ENCODE measurements at regions not wholly inside any gene's neighbourhood (a gene's known extent, or its start where the extent isn't known, plus 50 kb on each side); places are given as distances from the start of the nearest gene placed in this dataset.

GRCh38 chr7:26454180-26454579, 162.5 kb downstream of the SNX10 start:
- ChIA-PET CTCF (interaction anchor here (0.8 kb wide), 1 partner anchor 1057 kb away, joined by 5 read pairs; no protein-coding TSS in a partner anchor), POLR2A (no interaction called here)
- no peak for DNase-seq (ENCODE audit: extremely low spot score)
- TF ChIP-seq ZNF384 (IDR thresholded peaks at IDR 0.05), result no peak
- TF ChIP-seq SP1 (IDR thresholded peaks at IDR 0.05), result no peak
- no peak for TF ChIP-seq TARDBP (IDR thresholded peaks at IDR 0.05)
- TF ChIP-seq NFRKB (IDR thresholded peaks at IDR 0.05), result no peak
- TF ChIP-seq FOXM1 (IDR thresholded peaks at IDR 0.05; ENCODE audit: borderline replicate concordance), result no peak

- CTCF ChIA-PET, result interaction anchor here (0.6 kb wide), 1 partner anchor 186 kb away, joined by 3 read pairs; no protein-coding TSS in a partner anchor
Measured at GRCh38 chr7:26457696-26458327, 166.2 kb downstream of the SNX10 start.

DNA sequence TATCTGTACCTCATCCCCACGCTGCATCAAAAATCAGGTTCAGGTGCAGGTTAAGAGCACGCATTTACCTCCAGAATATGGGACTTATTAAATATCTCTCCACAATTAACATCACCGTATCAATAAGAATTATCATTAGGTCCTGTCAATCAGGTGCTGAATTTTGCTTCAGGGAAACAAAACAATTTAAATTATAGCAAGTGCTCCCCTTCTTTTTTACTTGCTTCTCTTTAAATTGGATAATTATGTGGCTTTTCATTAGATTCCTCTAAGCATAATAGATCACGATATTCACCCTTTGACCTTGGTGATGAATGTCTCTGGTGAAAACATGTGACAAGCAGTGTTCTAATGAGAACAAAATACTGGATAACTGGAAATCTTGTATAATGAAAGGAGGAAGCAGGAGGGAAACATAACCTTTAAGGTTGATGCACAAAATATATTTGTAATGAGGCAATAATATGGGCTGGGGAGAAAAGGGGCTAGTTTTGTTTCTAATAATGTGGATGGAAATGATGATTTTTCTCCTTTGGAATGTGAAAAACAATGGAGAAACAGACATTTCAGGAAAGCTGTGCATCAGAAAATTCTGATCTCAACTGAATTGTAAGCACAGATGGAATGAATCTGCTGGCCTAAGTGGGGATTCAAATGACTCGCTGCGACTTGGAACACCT, 166.9 kb downstream of the SNX10 start:
- TF ChIP-seq BHLHE40 (IDR thresholded peaks at IDR 0.05; ENCODE audit: borderline replicate concordance), result no peak
- no peak for TF ChIP-seq LEF1 (IDR thresholded peaks at IDR 0.05; ENCODE audit: borderline replicate concordance)
- TF ChIP-seq, protein P1, sequence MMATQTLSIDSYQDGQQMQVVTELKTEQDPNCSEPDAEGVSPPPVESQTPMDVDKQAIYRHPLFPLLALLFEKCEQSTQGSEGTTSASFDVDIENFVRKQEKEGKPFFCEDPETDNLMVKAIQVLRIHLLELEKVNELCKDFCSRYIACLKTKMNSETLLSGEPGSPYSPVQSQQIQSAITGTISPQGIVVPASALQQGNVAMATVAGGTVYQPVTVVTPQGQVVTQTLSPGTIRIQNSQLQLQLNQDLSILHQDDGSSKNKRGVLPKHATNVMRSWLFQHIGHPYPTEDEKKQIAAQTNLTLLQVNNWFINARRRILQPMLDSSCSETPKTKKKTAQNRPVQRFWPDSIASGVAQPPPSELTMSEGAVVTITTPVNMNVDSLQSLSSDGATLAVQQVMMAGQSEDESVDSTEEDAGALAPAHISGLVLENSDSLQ (IDR thresholded peaks at IDR 0.05), result no peak
- no peak for TF ChIP-seq FOXK2 (IDR thresholded peaks at IDR 0.05)
- TF ChIP-seq ARNT (IDR thresholded peaks at IDR 0.05), result no peak
- TF ChIP-seq SP1 (IDR thresholded peaks at IDR 0.05), result no peak
- TF ChIP-seq HDGF (IDR thresholded peaks at IDR 0.05; ENCODE audit: borderline replicate concordance), result no peak
- no peak for TF ChIP-seq CTBP1 (IDR thresholded peaks at IDR 0.05; ENCODE audit: borderline replicate concordance)
- TF ChIP-seq ELF4 (IDR thresholded peaks at IDR 0.05), result no peak
- no peak for TF ChIP-seq NFRKB (IDR thresholded peaks at IDR 0.05)
- no peak for TF ChIP-seq TARDBP (IDR thresholded peaks at IDR 0.05)
- no peak for TF ChIP-seq L3MBTL2 (conservative IDR thresholded peaks at IDR 0.05)
- no peak for TF ChIP-seq FOXM1 (IDR thresholded peaks at IDR 0.05; ENCODE audit: borderline replicate concordance)
- no peak for TF ChIP-seq SUZ12 (IDR thresholded peaks at IDR 0.05)
- no peak for TF ChIP-seq FOXA1 (IDR thresholded peaks at IDR 0.05)
- CTCF ChIA-PET, result no interaction called here
- no peak for DNase-seq (ENCODE audit: extremely low spot score)
- POLR2A ChIA-PET, result no interaction called here

More at GRCh38 chr7:26457696-26458327, 166.2 kb downstream of the SNX10 start:
- TF ChIP-seq CTBP1 (IDR thresholded peaks at IDR 0.05; ENCODE audit: borderline replicate concordance) (no peak), ZNF384 (IDR thresholded peaks at IDR 0.05) (no peak), NFRKB (IDR thresholded peaks at IDR 0.05) (no peak), SUZ12 (IDR thresholded peaks at IDR 0.05) (no peak), TARDBP (IDR thresholded peaks at IDR 0.05) (no peak), BHLHE40 (IDR thresholded peaks at IDR 0.05; ENCODE audit: borderline replicate concordance) (no peak)
- POLR2A ChIA-PET, result interaction anchor here (1.1 kb wide), 1 partner anchor 60 kb away, joined by 4 read pairs; no protein-coding TSS in a partner anchor
- no peak for DNase-seq (ENCODE audit: extremely low spot score)

DNA sequence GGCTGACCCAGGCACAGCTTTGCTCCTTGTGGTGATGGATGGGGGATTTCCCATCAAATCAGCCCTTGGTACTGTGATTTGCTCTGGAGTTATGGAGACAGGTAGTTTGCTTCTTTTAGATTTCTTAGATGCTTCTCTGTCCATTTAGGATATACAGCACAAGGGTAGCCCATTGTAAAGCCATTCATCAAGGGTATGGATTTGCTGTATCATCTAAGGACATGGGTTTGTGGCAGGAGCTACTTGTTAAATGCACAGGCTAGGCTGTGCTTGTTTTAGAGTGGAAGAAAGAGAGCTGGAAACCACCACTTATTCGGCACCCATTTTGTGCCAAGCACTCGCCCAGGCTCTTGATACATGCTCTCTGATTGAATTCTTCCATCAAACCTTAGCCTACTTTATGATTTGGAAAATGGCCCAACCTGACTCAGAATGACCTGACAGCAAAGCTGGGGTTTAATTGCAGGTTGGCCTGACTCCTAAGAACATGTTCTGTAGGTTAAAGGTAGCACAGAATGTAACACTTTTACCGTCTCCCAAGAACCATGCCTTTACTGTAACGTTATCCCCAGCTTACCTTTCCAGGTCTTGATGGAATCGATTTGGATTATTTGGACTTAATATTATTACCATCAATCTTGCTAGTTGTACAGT, 168.0 kb downstream of the SNX10 start:
- ChIA-PET POLR2A (no interaction called here), CTCF (interaction anchor here (0.6 kb wide), 1 partner anchor 8 kb away, joined by 3 read pairs; no protein-coding TSS in a partner anchor)
- TF ChIP-seq L3MBTL2 (conservative IDR thresholded peaks at IDR 0.05) (no peak), ZNF384 (IDR thresholded peaks at IDR 0.05) (no peak), NFRKB (IDR thresholded peaks at IDR 0.05) (no peak), SUZ12 (IDR thresholded peaks at IDR 0.05) (no peak), FOXK2 (IDR thresholded peaks at IDR 0.05) (no peak), TARDBP (IDR thresholded peaks at IDR 0.05) (no peak), ELF4 (IDR thresholded peaks at IDR 0.05) (no peak), SP1 (IDR thresholded peaks at IDR 0.05) (no peak), HDGF (IDR thresholded peaks at IDR 0.05; ENCODE audit: borderline replicate concordance) (no peak)
- DNase-seq (ENCODE audit: extremely low spot score), result no peak

GRCh38 chr7:26460351-26461085, 168.9 kb downstream of the SNX10 start:
- ChIA-PET CTCF (interaction anchor here (0.8 kb wide), 1 partner anchor 23 kb away, joined by 3 read pairs; no protein-coding TSS in a partner anchor), POLR2A (no interaction called here)
- DNase-seq (ENCODE audit: extremely low spot score), result no peak
- TF ChIP-seq TARDBP (IDR thresholded peaks at IDR 0.05) (no peak), LEF1 (IDR thresholded peaks at IDR 0.05; ENCODE audit: borderline replicate concordance) (no peak), L3MBTL2 (conservative IDR thresholded peaks at IDR 0.05) (no peak), ZNF384 (IDR thresholded peaks at IDR 0.05) (no peak), SP1 (IDR thresholded peaks at IDR 0.05) (no peak), BHLHE40 (IDR thresholded peaks at IDR 0.05; ENCODE audit: borderline replicate concordance) (no peak), NFRKB (IDR thresholded peaks at IDR 0.05) (no peak), CTBP1 (IDR thresholded peaks at IDR 0.05; ENCODE audit: borderline replicate concordance) (no peak), SUZ12 (IDR thresholded peaks at IDR 0.05) (no peak), HDGF (IDR thresholded peaks at IDR 0.05; ENCODE audit: borderline replicate concordance) (no peak), FOXA1 (IDR thresholded peaks at IDR 0.05) (no peak), FOXM1 (IDR thresholded peaks at IDR 0.05; ENCODE audit: borderline replicate concordance) (no peak), FOXK2 (IDR thresholded peaks at IDR 0.05) (no peak), ELF4 (IDR thresholded peaks at IDR 0.05) (no peak), ARNT (IDR thresholded peaks at IDR 0.05) (no peak)
- TF ChIP-seq, protein P1 (IDR thresholded peaks at IDR 0.05), result no peak

DNA sequence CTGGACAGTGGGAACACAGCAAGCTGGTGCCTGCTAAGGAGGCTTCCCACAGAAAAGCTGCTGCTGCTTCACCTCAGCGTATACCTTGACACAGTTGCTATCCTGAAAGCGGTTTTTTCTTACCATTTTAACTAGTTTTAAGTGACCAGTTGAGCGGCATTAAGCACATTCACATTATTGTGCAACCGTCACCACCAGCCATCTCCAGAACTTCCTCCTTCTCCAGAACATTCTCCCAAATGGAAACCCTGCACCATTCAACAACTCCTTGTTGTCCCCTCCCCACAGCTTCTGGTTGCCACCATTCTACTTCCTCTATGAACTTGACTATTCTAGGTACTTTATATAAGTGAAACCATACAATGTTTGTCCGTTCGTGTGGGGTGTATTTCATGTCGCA, 169.9 kb downstream of the SNX10 start:
- CTCF ChIA-PET, result no interaction called here

More for the DNA sequence above, 169.9 kb downstream of the SNX10 start:
- DNase-seq (ENCODE audit: extremely low spot score), result no peak
- POLR2A ChIA-PET, result no interaction called here
- TF ChIP-seq SUZ12 (IDR thresholded peaks at IDR 0.05), result no peak
- TF ChIP-seq L3MBTL2 (conservative IDR thresholded peaks at IDR 0.05), result no peak
- no peak for TF ChIP-seq FOXK2 (IDR thresholded peaks at IDR 0.05)
- TF ChIP-seq CTBP1 (IDR thresholded peaks at IDR 0.05; ENCODE audit: borderline replicate concordance), result no peak
- no peak for TF ChIP-seq BHLHE40 (IDR thresholded peaks at IDR 0.05; ENCODE audit: borderline replicate concordance)
- no peak for TF ChIP-seq ELF4 (IDR thresholded peaks at IDR 0.05)
- TF ChIP-seq ZNF384 (IDR thresholded peaks at IDR 0.05), result no peak
- no peak for TF ChIP-seq FOXM1 (IDR thresholded peaks at IDR 0.05; ENCODE audit: borderline replicate concordance)
- TF ChIP-seq FOXA1 (IDR thresholded peaks at IDR 0.05), result no peak
- no peak for TF ChIP-seq HDGF (IDR thresholded peaks at IDR 0.05; ENCODE audit: borderline replicate concordance)
- TF ChIP-seq, protein P1 (IDR thresholded peaks at IDR 0.05), result no peak
- TF ChIP-seq LEF1 (IDR thresholded peaks at IDR 0.05; ENCODE audit: borderline replicate concordance), result no peak
- TF ChIP-seq TARDBP (IDR thresholded peaks at IDR 0.05), result no peak
- TF ChIP-seq ARNT (IDR thresholded peaks at IDR 0.05), result no peak
- no peak for TF ChIP-seq NFRKB (IDR thresholded peaks at IDR 0.05)
- no peak for TF ChIP-seq SP1 (IDR thresholded peaks at IDR 0.05)

Measured in HEK293T (cell line).